Astrocyte of the cerebellum (primary cell): ENCODE measurements at regions not wholly inside any gene's neighbourhood (a gene's known extent, or its start where the extent isn't known, plus 50 kb on each side); places are given as distances from the start of the nearest gene placed in this dataset.
"Not testable (repeated sequence)": the region's sequence is repeated elsewhere in the genome, so short reads cannot be mapped to it uniquely, and the experiment has no call there.

Experiments
- DNase-seq: peaks from one replicate; pipeline ENCODE4 v3.0.0-alpha.2; 2011; ENCODE audit warnings: low read depth
- H3K4me3 ChIP-seq: 2 replicates; pipeline ENCODE4 v1.5.1; 2011; ENCODE audit warnings: mild to moderate bottlenecking, low read depth, low read length, moderate library complexity
- in situ Hi-C: cut with HindIII; loops from 2 replicates; pipeline ENCODE4 v1.10.0; 2017; ENCODE audit warnings: low sequenced_read_pairs
- TF ChIP-seq, protein P1 (sequence below): IDR thresholded peaks from 2 replicates; pipeline ENCODE4 v1.5.1; 2012; ENCODE audit warnings: low read length, low read depth, moderate library complexity, mild to moderate bottlenecking; ENCODE audit errors: missing control alignments

DNA sequence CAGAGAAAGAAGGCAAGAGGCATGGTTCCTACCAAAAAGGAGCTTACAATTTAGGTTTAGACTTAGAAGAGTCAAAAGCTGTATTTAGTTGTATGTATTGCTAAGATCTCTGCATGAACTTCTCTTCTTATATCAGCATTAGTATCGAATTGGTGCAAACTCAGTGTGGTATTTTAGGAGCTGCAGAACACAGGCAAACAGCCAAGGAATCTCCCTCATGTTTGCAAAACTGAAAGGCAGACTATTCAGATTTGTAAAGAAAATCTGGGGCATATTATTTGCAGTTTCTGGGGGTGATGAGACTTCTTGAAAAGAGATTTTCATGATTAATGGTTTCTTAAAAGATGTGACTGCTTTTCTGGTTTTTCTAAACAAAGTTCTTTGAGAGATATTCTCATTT, 252.7 kb downstream of the CEMIP2 start:
- TF ChIP-seq, protein P1, sequence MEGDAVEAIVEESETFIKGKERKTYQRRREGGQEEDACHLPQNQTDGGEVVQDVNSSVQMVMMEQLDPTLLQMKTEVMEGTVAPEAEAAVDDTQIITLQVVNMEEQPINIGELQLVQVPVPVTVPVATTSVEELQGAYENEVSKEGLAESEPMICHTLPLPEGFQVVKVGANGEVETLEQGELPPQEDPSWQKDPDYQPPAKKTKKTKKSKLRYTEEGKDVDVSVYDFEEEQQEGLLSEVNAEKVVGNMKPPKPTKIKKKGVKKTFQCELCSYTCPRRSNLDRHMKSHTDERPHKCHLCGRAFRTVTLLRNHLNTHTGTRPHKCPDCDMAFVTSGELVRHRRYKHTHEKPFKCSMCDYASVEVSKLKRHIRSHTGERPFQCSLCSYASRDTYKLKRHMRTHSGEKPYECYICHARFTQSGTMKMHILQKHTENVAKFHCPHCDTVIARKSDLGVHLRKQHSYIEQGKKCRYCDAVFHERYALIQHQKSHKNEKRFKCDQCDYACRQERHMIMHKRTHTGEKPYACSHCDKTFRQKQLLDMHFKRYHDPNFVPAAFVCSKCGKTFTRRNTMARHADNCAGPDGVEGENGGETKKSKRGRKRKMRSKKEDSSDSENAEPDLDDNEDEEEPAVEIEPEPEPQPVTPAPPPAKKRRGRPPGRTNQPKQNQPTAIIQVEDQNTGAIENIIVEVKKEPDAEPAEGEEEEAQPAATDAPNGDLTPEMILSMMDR: no peak
- no peak for DNase-seq
- in situ Hi-C loops: no loop called here
- H3K4me3 ChIP-seq: no peak overlapping the region

- no peak overlapping the region for H3K4me3 ChIP-seq
- TF ChIP-seq, protein P1: no peak
- in situ Hi-C loops: no loop called here
- DNase-seq: no peak
These were observed 253.2 kb downstream of the CEMIP2 start for GRCh38 chr9:71515107-71515506.

- in situ Hi-C loops: no loop called here
- DNase-seq: no peak
- H3K4me3 ChIP-seq: no peak overlapping the region
- TF ChIP-seq, protein P1: no peak
These were observed 253.9 kb downstream of the CEMIP2 start for GRCh38 chr9:71514344-71514975.

DNA sequence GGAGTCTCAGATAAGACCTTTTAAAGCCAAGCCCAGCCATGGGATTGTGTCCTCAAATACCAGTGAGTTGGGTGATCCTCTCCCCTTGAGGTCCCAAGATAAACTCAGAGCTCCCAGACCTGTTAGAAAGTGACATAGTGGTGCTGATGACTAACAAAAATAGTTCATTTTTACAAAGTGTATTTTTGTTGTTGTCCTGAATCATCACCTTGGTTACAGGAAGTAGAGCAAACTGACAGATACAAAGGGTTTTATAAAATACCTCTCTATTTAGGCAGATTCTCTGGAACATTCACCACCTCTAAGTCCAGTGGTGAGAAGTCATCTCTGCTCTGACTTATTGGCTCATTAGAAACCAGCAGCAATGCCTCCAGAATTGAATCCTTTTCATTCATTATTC, 259.3 kb downstream of the CEMIP2 start:
- in situ Hi-C loops: no loop called here
- DNase-seq: no peak
- TF ChIP-seq, protein P1: no peak
- H3K4me3 ChIP-seq: no peak overlapping the region

GRCh38 chr9:71508141-71508540, 260.2 kb downstream of the CEMIP2 start:
- DNase-seq, in situ Hi-C loops, H3K4me3 ChIP-seq: not testable (repeated sequence)

GRCh38 chr9:71506821-71507220, 261.5 kb downstream of the CEMIP2 start:
- no peak overlapping the region for H3K4me3 ChIP-seq
- in situ Hi-C loops: no loop called here
- TF ChIP-seq, protein P1: no peak

GRCh38 chr9:71504636-71505035, 263.7 kb downstream of the CEMIP2 start:
- no peak for DNase-seq
- H3K4me3 ChIP-seq: no peak overlapping the region
- TF ChIP-seq, protein P1: no peak
- in situ Hi-C loops: no loop called here

More at GRCh38 chr9:71506821-71507220, 261.5 kb downstream of the CEMIP2 start:
- no peak for DNase-seq
